Endometrium (tissue), 2 donors: ENCODE measurements at regions not wholly inside any gene's neighbourhood (a gene's known extent, or its start where the extent isn't known, plus 50 kb on each side); places are given as distances from the start of the nearest gene placed in this dataset.

Experiments
- FAIRE-seq: peaks from 2 replicates; lab custom pipeline; 2012; peaks lifted over from hg19 to GRCh38; lab: Jason Lieb, UNC
- donor health status: control.
- donor health status: control.

DNA sequence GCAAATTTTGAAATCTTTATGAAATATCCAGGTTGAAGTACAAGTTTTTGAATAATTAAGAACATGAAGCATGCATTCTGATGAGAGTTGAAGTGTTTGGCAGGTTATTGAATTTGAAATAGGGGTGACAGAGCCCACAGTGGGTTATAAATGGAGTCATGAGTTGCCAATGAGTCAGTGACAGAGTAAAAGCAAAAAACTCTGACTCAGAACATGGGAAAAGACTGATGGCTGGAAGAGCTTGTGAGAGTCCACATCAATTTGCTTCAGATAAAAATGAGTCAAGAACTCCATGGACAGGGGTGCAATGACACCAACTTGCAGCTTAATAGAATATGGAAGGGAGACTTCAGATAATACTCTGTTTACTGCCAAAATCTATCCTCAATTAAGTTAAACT, 105.3 kb downstream of the SLC6A15 start:
- no peak for FAIRE-seq

DNA sequence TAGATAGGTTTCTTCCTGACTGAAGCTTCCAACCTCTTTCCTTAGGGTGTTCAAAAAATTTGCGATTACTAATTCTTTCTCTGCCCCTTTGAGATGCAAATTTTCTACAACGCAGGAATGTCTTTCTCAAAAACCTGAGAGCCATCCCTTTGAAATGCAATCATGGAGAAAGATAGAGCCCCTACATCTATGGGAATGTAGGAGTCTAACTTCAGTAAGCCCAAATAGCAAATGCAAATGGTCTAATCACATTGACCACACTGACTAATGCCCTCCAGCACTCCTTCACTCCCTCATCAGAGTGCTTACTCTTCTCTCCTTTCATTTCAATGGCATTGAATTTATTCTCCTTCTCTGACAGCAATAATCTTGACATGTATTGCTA, 107.1 kb downstream of the SLC6A15 start:
- no peak for FAIRE-seq

DNA sequence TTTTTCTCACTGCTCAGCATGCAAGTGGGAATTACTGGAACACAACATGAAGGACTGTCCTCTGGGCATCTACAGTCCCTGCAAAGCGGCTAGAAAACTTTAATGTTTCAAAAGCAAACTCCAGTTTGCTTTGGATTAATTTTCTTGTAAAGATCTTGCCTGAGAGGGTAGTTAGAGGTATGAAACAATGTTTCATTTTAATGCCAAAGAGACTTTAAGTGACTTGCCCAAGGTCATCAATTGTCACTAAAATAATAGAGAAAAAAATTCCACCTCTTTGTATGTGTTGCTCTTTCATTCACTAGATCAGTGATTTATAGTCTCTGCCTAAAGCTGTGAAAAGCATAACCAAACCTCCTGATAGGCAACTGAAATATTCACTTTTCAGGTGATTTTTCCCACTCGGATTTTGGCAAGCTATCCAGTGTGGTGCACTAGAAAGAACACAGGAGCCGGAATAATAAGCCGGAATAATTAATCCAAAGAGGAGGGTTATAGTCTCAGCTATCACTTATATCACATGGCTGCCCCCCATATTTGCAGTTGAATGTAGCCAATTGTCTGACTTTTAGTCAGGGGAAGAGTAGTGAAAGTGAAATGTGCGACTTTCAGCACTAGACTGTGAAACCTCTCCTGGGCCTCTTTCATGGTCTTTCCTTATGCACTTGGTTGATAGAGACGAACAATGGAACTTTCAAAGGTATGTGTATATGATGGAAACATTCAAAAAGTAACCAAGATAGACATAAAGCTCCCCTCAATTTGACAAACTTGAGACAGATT, 107.7 kb downstream of the SLC6A15 start:
- FAIRE-seq = no peak

DNA sequence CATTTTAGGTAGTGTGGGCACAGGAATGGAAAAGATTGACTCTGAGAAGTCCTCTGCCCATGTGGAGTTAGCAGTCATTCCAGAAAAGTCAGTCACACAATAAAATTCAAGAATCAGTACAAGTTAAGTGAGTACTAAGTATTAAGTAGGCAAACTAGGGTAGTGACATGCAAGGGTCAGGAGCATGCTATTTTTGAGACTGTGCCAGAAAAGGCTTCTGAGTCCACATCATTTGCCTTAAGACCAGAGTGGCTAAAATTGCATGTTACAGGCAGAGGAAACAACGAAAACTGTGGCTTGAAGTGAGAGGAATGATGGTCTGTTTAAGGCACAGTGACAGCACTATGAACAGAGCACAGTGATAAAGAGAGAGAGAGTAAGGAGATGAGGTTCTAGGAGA, 108.9 kb downstream of the SLC6A15 start:
- FAIRE-seq = no peak

DNA sequence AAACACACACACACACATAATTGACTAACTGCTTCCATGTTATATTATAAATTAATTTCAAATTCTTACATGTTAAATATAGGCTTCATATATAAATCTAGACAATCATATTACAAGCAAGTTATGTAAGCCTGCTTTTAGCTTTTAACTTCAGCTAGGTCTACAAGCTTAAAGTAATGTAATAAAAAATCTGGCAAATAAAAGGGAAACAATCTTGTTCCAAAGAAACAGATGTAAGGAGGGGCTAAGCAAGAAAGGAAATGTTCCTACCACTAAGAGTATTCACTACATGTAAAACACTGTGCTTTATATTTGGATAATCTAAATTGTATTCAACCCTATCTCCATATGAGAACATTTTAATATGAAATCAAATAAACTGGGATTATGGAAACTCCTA, 110.4 kb downstream of the SLC6A15 start:
- peak; percentile 91 for FAIRE-seq

DNA sequence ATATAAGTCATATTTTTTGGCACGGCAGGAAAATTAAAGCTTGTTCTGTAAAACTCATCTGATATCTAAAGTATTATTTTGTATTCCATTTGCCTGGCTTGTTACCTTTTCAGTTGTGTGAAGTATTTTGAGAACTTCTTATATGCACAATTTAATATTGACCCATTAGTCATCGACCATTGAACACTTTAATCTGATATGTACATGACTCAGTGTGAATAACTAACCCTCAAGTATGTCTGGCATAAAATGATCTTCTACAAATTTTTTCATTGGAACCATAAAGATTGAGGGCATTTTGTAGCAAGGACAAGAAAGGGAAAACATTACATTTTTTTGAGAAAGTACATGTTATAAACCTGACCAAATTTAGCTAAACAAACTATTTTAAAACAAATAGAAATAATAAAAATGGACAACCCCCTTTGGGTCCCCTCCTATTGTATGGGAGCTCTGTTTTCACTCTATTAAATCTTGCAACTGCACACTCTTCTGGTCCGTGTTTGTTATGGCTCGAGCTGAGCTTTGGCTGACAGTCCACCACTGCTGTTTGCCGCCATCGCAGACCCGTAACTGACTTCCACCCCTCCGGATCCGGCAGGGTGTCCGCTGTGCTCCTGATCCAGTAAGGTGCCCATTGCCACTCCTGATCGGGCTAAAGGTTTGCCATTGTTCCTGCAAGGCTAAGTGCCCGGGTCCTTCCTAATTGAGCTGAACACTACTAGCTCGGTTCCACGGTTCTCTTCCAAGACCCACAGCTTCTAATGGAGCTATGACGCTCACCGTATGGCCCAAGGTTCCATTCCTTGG, 118.8 kb downstream of the SLC6A15 start:
- no peak for FAIRE-seq

GRCh38 chr12:84791444-84791843, 121.2 kb downstream of the SLC6A15 start:
- no peak for FAIRE-seq

- no peak for FAIRE-seq
Measured at GRCh38 chr12:84789184-84789583, 123.4 kb downstream of the SLC6A15 start.

- no peak for FAIRE-seq
Measured at GRCh38 chr12:84787253-84787652, 125.3 kb downstream of the SLC6A15 start.

DNA sequence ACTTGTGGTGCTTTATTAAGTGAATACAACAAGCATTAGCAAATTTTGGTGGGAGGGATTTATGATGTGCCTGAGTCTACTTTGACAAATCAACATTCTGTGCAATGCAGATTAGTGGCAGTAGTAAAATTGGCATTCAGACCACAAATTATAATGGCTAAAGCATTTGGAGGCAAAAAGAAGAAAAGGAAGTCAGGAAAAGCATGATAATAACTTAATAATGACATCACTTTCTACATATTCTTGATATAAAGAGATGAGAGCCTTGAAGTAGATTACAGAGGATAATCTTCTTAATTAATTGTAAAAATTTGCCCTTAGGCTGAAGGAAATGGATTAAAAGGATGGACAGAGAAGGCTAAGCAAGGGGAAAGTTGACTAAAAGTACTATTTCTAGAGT, 126.0 kb downstream of the SLC6A15 start:
- FAIRE-seq = no peak

- FAIRE-seq = no peak
Measured at GRCh38 chr12:84785951-84786350, 126.6 kb downstream of the SLC6A15 start.

DNA sequence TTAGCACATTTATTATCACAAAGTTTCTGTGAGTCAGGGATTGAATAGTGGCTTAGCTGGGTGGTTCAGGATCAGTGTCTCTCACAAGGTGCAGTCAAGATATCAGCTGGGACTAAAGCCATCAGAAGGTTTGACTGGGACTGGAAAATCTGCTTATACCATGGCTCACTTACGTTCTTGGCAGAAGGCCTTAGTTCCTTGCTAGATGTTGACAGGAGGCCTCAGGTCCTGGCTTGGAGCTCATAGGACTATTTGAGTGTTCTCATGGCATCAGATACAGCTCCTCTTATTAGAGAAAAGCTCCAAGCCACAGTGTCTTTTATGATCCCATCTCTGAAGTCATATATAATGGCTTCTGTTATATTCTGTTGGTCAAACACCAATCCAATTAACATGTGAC, 127.3 kb downstream of the SLC6A15 start:
- FAIRE-seq = no peak

GRCh38 chr12:84779169-84779568, 133.4 kb downstream of the SLC6A15 start:
- no peak for FAIRE-seq

GRCh38 chr12:84772281-84772680, 140.3 kb downstream of the SLC6A15 start:
- no peak for FAIRE-seq

- FAIRE-seq = no peak
Measured at GRCh38 chr12:84767079-84767478, 145.5 kb downstream of the SLC6A15 start.

- no peak for FAIRE-seq
Measured at GRCh38 chr12:84766375-84766774, 146.2 kb downstream of the SLC6A15 start.

DNA sequence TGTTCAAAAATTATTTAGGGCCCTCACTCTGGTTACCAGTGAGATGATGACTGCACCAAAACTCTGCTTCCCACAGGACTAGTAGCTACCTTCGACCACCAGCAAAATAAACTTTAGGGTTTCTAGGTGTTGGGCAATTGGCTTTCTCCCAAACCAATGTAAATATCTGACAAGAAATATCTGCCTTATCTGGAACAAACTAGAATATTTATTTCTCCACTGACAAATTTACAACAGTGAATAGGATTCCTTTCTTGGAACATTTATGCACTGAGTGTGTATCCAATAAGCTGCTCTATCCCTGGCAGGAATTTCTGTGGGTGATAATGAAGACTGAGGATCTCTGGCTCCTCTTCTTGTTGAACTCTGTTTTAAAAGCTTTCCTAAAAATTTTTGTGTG, 148.6 kb downstream of the SLC6A15 start:
- no peak for FAIRE-seq

GRCh38 chr12:84763107-84763506, 149.5 kb downstream of the SLC6A15 start:
- no peak for FAIRE-seq

GRCh38 chr12:84760091-84760865, 152.3 kb downstream of the SLC6A15 start:
- no peak for FAIRE-seq

- FAIRE-seq = no peak
Measured at GRCh38 chr12:84757978-84758377, 154.6 kb downstream of the SLC6A15 start.

DNA sequence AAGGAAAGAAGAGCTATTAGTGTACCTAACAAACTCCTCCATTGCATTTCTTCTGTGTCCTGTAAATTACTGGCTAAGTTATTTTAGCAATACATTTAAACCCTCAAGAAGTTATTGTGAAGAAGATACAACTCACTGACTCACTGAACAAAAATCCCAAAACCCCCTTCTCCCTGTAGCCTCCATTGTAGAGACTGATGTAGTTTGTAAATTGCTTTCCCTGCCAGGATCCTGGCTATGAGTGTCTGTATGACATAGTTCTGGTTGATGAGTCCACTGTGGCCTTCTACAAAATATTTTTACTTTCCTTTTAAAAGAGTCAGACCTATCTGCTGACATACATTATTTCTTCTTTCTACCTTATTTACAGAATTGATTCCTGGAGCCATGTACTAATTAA, 155.6 kb downstream of the SLC6A15 start:
- FAIRE-seq = no peak

GRCh38 chr12:84745127-84745526, 167.5 kb downstream of the SLC6A15 start:
- FAIRE-seq = no peak

DNA sequence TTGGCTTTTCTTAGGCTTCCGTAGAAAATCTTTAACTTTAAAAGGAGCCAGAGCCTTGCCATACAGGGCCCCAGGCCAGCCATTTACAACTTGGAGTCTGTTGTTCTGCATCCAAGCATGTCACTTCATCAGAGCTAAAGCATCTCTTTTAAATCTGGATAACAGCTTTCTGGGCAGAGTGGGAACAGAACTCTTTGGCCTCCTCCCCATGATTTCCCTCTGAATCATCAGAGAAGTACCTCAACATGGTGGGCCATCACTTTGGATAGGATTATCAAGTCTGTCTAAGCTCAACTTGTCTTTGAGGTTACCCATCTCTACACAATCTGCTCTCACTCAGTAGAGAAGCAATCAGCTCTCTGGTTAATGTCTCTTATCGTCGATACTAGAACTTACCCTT, 170.9 kb downstream of the SLC6A15 start:
- no peak for FAIRE-seq
